IPS-20b (cell line): ENCODE measurements at regions not wholly inside any gene's neighbourhood (a gene's known extent, or its start where the extent isn't known, plus 50 kb on each side); places are given as distances from the start of the nearest gene placed in this dataset.

ENCODE experiments used
- H3K27ac ChIP-seq: one replicate; pipeline ENCODE4 v1.5.1; 2013; ENCODE audit warnings: low read length
- H3K27me3 ChIP-seq: 2 replicates; pipeline ENCODE4 v1.6.1; 2013; ENCODE audit warnings: mild to moderate bottlenecking, low read length, inconsistent platforms; ENCODE audit not compliant: insufficient read depth
- H3K36me3 ChIP-seq: 2 replicates; pipeline ENCODE4 v1.6.1; 2013; ENCODE audit warnings: low read depth, mild to moderate bottlenecking, inconsistent platforms, low read length, moderate library complexity; ENCODE audit not compliant: insufficient read depth
- H3K4me1 ChIP-seq: 2 replicates; pipeline ENCODE4 v1.6.1; 2013; ENCODE audit warnings: mild to moderate bottlenecking, control low read depth, inconsistent platforms, low read length, moderate library complexity; ENCODE audit not compliant: insufficient read depth
- H3K4me3 ChIP-seq: 2 replicates; pipeline ENCODE4 v1.5.1; 2013; ENCODE audit warnings: mild to moderate bottlenecking, low read length, inconsistent platforms
- H3K9ac ChIP-seq: 2 replicates; pipeline ENCODE4 v1.6.1; 2013; ENCODE audit warnings: low read depth, mild to moderate bottlenecking, inconsistent platforms, low read length, moderate library complexity
- H3K9me3 ChIP-seq: 2 replicates; pipeline ENCODE4 v1.6.1; 2013; ENCODE audit warnings: mild to moderate bottlenecking, low read depth, low read length, inconsistent platforms; ENCODE audit not compliant: insufficient read depth

- H3K27me3 ChIP-seq = no peaks in the 10 kb centered on the region
- H3K9ac ChIP-seq = no peak overlapping the region
- no peak overlapping the region for H3K27ac ChIP-seq
- H3K9me3 ChIP-seq = no peaks in the 10 kb centered on the region
- no peaks in the 10 kb centered on the region; the same call in 1 of the 2 replicates for H3K4me1 ChIP-seq
- H3K4me3 ChIP-seq = no peak overlapping the region
- no peaks in the 10 kb centered on the region for H3K36me3 ChIP-seq
These were observed 118.7 kb downstream of the MID1IP1 start for GRCh38 chrX:38919853-38920528.

- Histone ChIP-seq H3K4me3 (no peak overlapping the region), H3K36me3 (no peaks in the 10 kb centered on the region), H3K27me3 (no peaks in the 10 kb centered on the region), H3K4me1 (no peaks in the 10 kb centered on the region), H3K9ac (no peak overlapping the region), H3K27ac (no peak overlapping the region), H3K9me3 (no peaks in the 10 kb centered on the region)
These were observed 122.3 kb downstream of the MID1IP1 start for GRCh38 chrX:38923451-38923969.

DNA sequence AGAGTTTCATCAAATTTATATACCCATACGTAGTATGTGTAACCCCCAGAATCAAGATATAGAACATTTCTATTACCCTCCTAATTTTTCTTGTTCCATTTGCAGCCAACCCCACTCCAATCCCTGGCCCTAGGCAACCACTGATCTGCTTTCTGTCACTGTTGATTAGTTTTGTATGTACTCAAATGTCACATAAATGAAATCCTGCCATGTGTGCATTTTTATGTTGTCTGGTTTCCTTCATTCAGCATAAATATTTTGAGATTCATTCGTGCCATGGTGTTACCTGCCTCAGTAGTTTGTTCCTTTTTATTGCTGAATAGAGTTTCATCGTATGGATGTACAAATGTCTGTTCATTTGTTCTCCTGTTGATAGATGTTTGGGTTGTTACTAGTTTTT is 126.3 kb downstream of the MID1IP1 start:
- Histone ChIP-seq H3K4me3 (no peak overlapping the region), H3K36me3 (no peaks in the 10 kb centered on the region), H3K27ac (no peak overlapping the region), H3K9me3 (no peaks in the 10 kb centered on the region), H3K9ac (no peak overlapping the region), H3K27me3 (no peaks in the 10 kb centered on the region), H3K4me1 (no peaks in the 10 kb centered on the region)

DNA sequence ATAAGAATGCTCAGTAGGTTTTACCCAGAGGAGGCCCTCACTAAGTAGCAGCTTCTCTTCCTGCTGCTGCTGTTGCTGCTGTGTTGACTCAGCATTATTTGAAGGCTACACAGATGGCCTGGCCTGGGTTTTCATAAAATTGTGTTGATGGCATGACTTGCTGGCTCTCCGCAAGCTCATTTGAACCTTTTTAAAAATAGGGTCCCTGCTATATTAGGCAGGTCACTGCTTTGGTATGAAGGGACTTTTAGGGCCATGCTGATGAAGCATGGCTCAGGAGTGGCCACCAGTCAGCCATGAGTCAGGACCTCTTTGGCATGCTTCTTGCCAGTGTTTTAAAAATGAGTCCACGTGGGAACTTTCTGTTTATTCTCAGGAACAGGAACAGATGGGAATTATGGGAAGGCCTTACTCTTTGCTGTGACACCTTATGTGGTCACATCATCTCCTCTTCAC is 128.7 kb downstream of the MID1IP1 start:
- no peak overlapping the region for H3K27ac ChIP-seq
- H3K9ac ChIP-seq = no peak overlapping the region
- H3K27me3 ChIP-seq = no peaks in the 10 kb centered on the region
- H3K36me3 ChIP-seq = no peaks in the 10 kb centered on the region
- H3K4me3 ChIP-seq = no peak overlapping the region
- H3K9me3 ChIP-seq = no peaks in the 10 kb centered on the region
- no peaks in the 10 kb centered on the region for H3K4me1 ChIP-seq

DNA sequence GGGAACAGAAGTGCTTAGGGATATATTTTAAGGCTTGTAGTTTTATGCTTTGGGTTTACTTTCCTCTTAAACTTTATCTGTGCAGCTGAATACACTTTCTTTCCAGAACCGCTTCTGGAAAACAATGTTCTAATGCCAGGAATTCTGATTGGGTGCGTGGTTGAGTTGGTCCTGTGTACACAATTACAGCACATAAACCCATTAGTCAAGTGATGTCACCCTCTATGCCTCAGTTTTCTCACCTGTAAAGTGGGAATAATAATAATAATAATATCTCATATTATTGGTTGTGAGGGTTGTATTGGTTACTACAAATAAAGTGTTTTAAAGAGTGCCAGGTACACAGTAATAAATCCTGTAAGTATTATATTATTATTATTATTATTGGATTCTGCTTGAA is 129.2 kb downstream of the MID1IP1 start:
- Histone ChIP-seq H3K4me1 (no peaks in the 10 kb centered on the region), H3K9me3 (no peaks in the 10 kb centered on the region), H3K36me3 (no peaks in the 10 kb centered on the region), H3K4me3 (no peak overlapping the region), H3K9ac (no peak overlapping the region), H3K27me3 (no peaks in the 10 kb centered on the region), H3K27ac (no peak overlapping the region)

- Histone ChIP-seq H3K9me3 (no peaks in the 10 kb centered on the region), H3K36me3 (no peaks in the 10 kb centered on the region), H3K4me1 (no peaks in the 10 kb centered on the region), H3K27me3 (no peaks in the 10 kb centered on the region), H3K4me3 (no peak overlapping the region), H3K27ac (no peak overlapping the region), H3K9ac (no peak overlapping the region)
These were observed 134.3 kb downstream of the MID1IP1 start for GRCh38 chrX:38935561-38935960.

- Histone ChIP-seq H3K9me3 (no peaks in the 10 kb centered on the region), H3K27ac (no peak overlapping the region), H3K27me3 (no peaks in the 10 kb centered on the region), H3K4me3 (no peak overlapping the region), H3K4me1 (no peaks in the 10 kb centered on the region), H3K36me3 (no peaks in the 10 kb centered on the region), H3K9ac (no peak overlapping the region)
These were observed 136.1 kb downstream of the MID1IP1 start for GRCh38 chrX:38937400-38937799.

- no peak overlapping the region for H3K27ac ChIP-seq
These were observed 136.7 kb downstream of the MID1IP1 start for GRCh38 chrX:38937926-38938325.

DNA sequence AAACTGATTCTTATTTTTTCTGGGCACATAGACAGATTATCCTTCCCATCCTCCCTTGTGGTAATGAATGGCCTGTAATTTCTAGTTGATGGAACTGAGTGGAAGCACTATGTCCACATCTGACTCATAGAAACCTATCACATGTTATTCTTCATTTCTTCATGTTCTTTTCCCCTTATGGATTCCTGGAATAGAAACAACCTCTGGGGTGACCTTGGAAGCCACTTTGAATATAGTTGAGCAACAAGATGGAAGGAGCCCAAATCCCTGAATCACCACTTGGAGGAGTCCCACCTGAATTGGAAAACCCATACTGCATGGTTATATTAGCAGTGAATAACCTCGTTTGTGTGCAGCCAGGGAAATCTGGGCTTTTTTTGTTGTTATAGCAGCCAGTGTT is 137.8 kb downstream of the MID1IP1 start:
- Histone ChIP-seq H3K9me3 (no peaks in the 10 kb centered on the region), H3K27me3 (no peaks in the 10 kb centered on the region), H3K4me3 (no peak overlapping the region), H3K36me3 (no peaks in the 10 kb centered on the region), H3K9ac (no peak overlapping the region), H3K27ac (no peak overlapping the region), H3K4me1 (no peaks in the 10 kb centered on the region)

More at GRCh38 chrX:38937926-38938325, 136.7 kb downstream of the MID1IP1 start:
- Histone ChIP-seq H3K27me3 (no peaks in the 10 kb centered on the region), H3K4me3 (no peak overlapping the region), H3K36me3 (no peaks in the 10 kb centered on the region), H3K9me3 (no peaks in the 10 kb centered on the region), H3K4me1 (no peaks in the 10 kb centered on the region), H3K9ac (no peak overlapping the region)

GRCh38 chrX:38940547-38940946 is 139.3 kb downstream of the MID1IP1 start:
- H3K36me3 ChIP-seq = no peaks in the 10 kb centered on the region
- no peak overlapping the region for H3K4me3 ChIP-seq
- no peak overlapping the region for H3K9ac ChIP-seq
- H3K9me3 ChIP-seq = no peaks in the 10 kb centered on the region
- no peak overlapping the region for H3K27ac ChIP-seq
- H3K27me3 ChIP-seq = no peaks in the 10 kb centered on the region
- no peaks in the 10 kb centered on the region for H3K4me1 ChIP-seq

GRCh38 chrX:38941675-38942074 is 140.4 kb downstream of the MID1IP1 start:
- no peaks in the 10 kb centered on the region for H3K27me3 ChIP-seq
- H3K27ac ChIP-seq = no peak overlapping the region
- H3K4me3 ChIP-seq = no peak overlapping the region
- no peak overlapping the region for H3K9ac ChIP-seq
- no peaks in the 10 kb centered on the region for H3K9me3 ChIP-seq
- H3K4me1 ChIP-seq = no peaks in the 10 kb centered on the region
- no peaks in the 10 kb centered on the region for H3K36me3 ChIP-seq

DNA sequence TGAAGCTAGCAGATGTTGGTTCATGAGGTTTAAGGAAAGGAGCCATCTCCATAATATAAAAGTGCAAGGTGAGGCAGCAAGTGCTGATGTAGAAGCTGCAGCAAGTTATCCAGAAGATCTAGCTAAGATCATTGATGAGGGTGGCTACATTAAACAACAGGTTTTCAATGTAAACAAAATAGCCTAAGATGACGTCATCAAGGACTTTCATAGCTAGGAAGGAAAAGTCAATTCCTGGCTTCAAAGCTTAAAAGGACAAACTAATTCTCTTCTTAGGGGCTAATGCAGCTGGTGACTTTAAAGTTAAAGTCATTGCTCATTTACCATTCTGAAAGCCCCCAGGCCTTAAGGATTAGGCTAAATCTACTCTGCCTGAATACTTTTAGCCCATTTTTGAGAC is 141.9 kb downstream of the MID1IP1 start:
- Histone ChIP-seq H3K4me3 (no peak overlapping the region), H3K9ac (no peak overlapping the region), H3K27me3 (no peaks in the 10 kb centered on the region)

More for the DNA sequence above, 141.9 kb downstream of the MID1IP1 start:
- H3K9me3 ChIP-seq = no peaks in the 10 kb centered on the region
- no peaks in the 10 kb centered on the region for H3K36me3 ChIP-seq
- no peak overlapping the region for H3K27ac ChIP-seq
- no peaks in the 10 kb centered on the region for H3K4me1 ChIP-seq
